ENCODE measurements at regions not wholly inside any gene's neighbourhood (a gene's known extent, or its start where the extent isn't known, plus 50 kb on each side); places are given as distances from the start of the nearest gene placed in this dataset.

DNA sequence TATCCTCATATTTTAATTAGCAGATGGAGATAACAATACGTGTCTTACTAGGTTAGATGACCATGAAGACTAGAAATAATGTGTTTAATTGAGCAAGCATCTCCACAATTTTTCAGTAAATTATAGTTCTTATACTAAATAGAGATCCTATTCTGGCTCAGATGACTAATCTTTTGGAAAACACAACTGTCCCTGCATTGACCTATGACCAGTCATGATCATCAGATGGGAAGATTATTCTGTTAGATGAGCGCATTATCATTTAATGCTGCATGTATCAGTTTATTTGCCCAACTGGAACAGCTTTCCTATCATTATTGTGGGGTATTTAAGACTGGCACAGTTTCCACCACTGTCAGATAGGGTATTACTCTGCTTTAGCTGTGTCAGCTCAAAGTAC lies 185.5 kb downstream of the MOXD1 start:
- H3K4me1 ChIP-seq, result no peaks in the 10 kb centered on the region

GRCh38 chr6:132214716-132215115 lies 186.6 kb downstream of the MOXD1 start:
- Histone ChIP-seq H3K4me1 (no peaks in the 10 kb centered on the region), H3K4me3 (no peak overlapping the region), H4K20me1 (ENCODE audit: low read depth) (no peaks in the 10 kb centered on the region), H2AFZ (replicated peaks) (no peak overlapping the region), H3K9ac (no peak overlapping the region), H3K36me3 (no peaks in the 10 kb centered on the region), H3K9me3 (ENCODE audit: low read depth) (no peaks in the 10 kb centered on the region), H3F3A (ENCODE audit: low read depth) (no peaks in the 10 kb centered on the region), H3K4me2 (no peak overlapping the region), H3K27ac (no peak overlapping the region), H3K27me3 (no peaks in the 10 kb centered on the region), H3K79me2 (ENCODE audit: low read depth) (no peaks in the 10 kb centered on the region)
- DNase-seq (ENCODE audit: low spot score), result no peak
- Mint-ChIP-seq H3K27ac (no peak overlapping the region), H3K27me3 (ENCODE audit: insufficient read depth, low read depth) (no peaks in the 10 kb centered on the region), H3K4me3 (no peak overlapping the region), H3K36me3 (no peaks in the 10 kb centered on the region), H3K9me3 (peaks cover 2% of the 10 kb centered on the region), H3K4me1 (no peaks in the 10 kb centered on the region)
- TF ChIP-seq CTCF (IDR thresholded peaks at IDR 0.05), result no peak

More for the DNA sequence above, 185.5 kb downstream of the MOXD1 start:
- Mint-ChIP-seq H3K36me3 (no peaks in the 10 kb centered on the region), H3K27ac (no peak overlapping the region), H3K27me3 (ENCODE audit: insufficient read depth, low read depth) (no peaks in the 10 kb centered on the region), H3K9me3 (no peaks in the 10 kb centered on the region), H3K4me3 (no peak overlapping the region), H3K4me1 (no peaks in the 10 kb centered on the region)
- no peak for DNase-seq (ENCODE audit: low spot score)
- no peaks in the 10 kb centered on the region for H3K9me3 ChIP-seq (ENCODE audit: low read depth)
- TF ChIP-seq CTCF (IDR thresholded peaks at IDR 0.05), result no peak
- no peak for TF ChIP-seq EZH2phosphoT487 (IDR thresholded peaks at IDR 0.05)
- TF ChIP-seq EZH2 (IDR thresholded peaks at IDR 0.05), result no peak
- no peaks in the 10 kb centered on the region for H4K20me1 ChIP-seq (ENCODE audit: low read depth)
- H3F3A ChIP-seq (ENCODE audit: low read depth), result no peaks in the 10 kb centered on the region
- H3K4me2 ChIP-seq, result no peak overlapping the region
- no peak overlapping the region for H2AFZ ChIP-seq (replicated peaks)
- H3K79me2 ChIP-seq (ENCODE audit: low read depth), result no peaks in the 10 kb centered on the region
- no peaks in the 10 kb centered on the region for H3K36me3 ChIP-seq
- no peaks in the 10 kb centered on the region for H3K27me3 ChIP-seq
- H3K9ac ChIP-seq, result no peak overlapping the region
- H3K27ac ChIP-seq, result no peak overlapping the region
- no peak overlapping the region for H3K4me3 ChIP-seq

DNA sequence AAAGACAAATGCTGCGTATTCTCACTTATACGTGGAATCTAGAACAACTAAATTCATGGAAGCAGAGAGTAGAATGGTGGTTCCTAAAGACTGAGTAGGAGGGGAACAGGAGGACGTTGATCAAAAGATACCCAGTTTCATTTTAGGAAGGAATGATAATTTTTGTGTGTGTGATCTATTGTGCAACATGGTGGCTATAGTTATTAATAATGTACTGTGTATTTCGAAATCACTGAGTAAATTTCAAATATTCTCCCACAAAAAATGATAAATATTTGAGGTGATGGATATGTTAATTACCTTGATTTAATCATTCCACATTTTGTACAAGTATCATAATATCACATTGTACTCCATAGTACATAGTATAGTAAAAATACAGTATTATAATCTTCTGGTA lies 187.5 kb downstream of the MOXD1 start:
- H3K9me3 Mint-ChIP-seq, result peaks cover 2% of the 10 kb centered on the region
- no peak for TF ChIP-seq CTCF (IDR thresholded peaks at IDR 0.05)
- no peak for TF ChIP-seq EZH2 (IDR thresholded peaks at IDR 0.05)
- no peak for TF ChIP-seq EZH2phosphoT487 (IDR thresholded peaks at IDR 0.05)
- H3K27me3 ChIP-seq, result no peaks in the 10 kb centered on the region
- H3K9ac ChIP-seq, result no peak overlapping the region
- no peaks in the 10 kb centered on the region for H3K9me3 ChIP-seq (ENCODE audit: low read depth)
- H3K4me1 Mint-ChIP-seq, result no peaks in the 10 kb centered on the region
- no peaks in the 10 kb centered on the region for H3K79me2 ChIP-seq (ENCODE audit: low read depth)
- H4K20me1 ChIP-seq (ENCODE audit: low read depth), result no peaks in the 10 kb centered on the region
- H3K36me3 ChIP-seq, result no peaks in the 10 kb centered on the region
- H3K27ac ChIP-seq, result no peak overlapping the region
- H3F3A ChIP-seq (ENCODE audit: low read depth), result no peaks in the 10 kb centered on the region
- no peak overlapping the region for H3K4me2 ChIP-seq
- no peaks in the 10 kb centered on the region for H3K4me1 ChIP-seq
- H3K4me3 ChIP-seq, result no peak overlapping the region
- H3K4me3 Mint-ChIP-seq, result no peak overlapping the region
- H3K27me3 Mint-ChIP-seq (ENCODE audit: insufficient read depth, low read depth), result no peaks in the 10 kb centered on the region
- no peak overlapping the region for H2AFZ ChIP-seq (replicated peaks)
- H3K27ac Mint-ChIP-seq, result no peak overlapping the region
- DNase-seq (ENCODE audit: low spot score), result no peak
- H3K36me3 Mint-ChIP-seq, result no peaks in the 10 kb centered on the region

- Histone ChIP-seq H3F3A (ENCODE audit: low read depth) (no peaks in the 10 kb centered on the region), H3K27me3 (no peaks in the 10 kb centered on the region), H3K27ac (no peak overlapping the region), H3K9me3 (ENCODE audit: low read depth) (no peaks in the 10 kb centered on the region), H2AFZ (replicated peaks) (no peak overlapping the region), H3K79me2 (ENCODE audit: low read depth) (no peaks in the 10 kb centered on the region), H3K4me1 (no peaks in the 10 kb centered on the region), H4K20me1 (ENCODE audit: low read depth) (no peaks in the 10 kb centered on the region), H3K36me3 (no peaks in the 10 kb centered on the region), H3K4me3 (no peak overlapping the region), H3K9ac (no peak overlapping the region), H3K4me2 (no peak overlapping the region)
- Mint-ChIP-seq H3K27me3 (ENCODE audit: insufficient read depth, low read depth) (no peaks in the 10 kb centered on the region), H3K27ac (no peak overlapping the region), H3K9me3 (peaks cover 2% of the 10 kb centered on the region), H3K4me3 (no peak overlapping the region), H3K36me3 (no peaks in the 10 kb centered on the region), H3K4me1 (no peaks in the 10 kb centered on the region)
- DNase-seq (ENCODE audit: low spot score), result no peak
- TF ChIP-seq EZH2 (IDR thresholded peaks at IDR 0.05) (no peak), CTCF (IDR thresholded peaks at IDR 0.05) (no peak), EZH2phosphoT487 (IDR thresholded peaks at IDR 0.05) (no peak)
These were observed 188.1 kb downstream of the MOXD1 start for GRCh38 chr6:132213191-132213590.

All from neural progenitor cell (in vitro differentiated cells).